ENCODE measurements at regions not wholly inside any gene's neighbourhood (a gene's known extent, or its start where the extent isn't known, plus 50 kb on each side); places are given as distances from the start of the nearest gene placed in this dataset.

GRCh38 chr16:48913384-48913783 is 303.4 kb upstream of the N4BP1 start:
- no peak for TF ChIP-seq CTCF (IDR thresholded peaks at IDR 0.05)
- no peak for TF ChIP-seq POLR2A (IDR thresholded peaks at IDR 0.05)
- no peak for TF ChIP-seq POLR2AphosphoS5 (IDR thresholded peaks at IDR 0.05)
- no peak for TF ChIP-seq EP300 (IDR thresholded peaks at IDR 0.05)

Data from suprapubic skin (tissue), 4 donors.